ENCODE measurements at regions not wholly inside any gene's neighbourhood (a gene's known extent, or its start where the extent isn't known, plus 50 kb on each side); places are given as distances from the start of the nearest gene placed in this dataset.
A peak's percentile ranks its signal among the peaks of the same experiment; 100 is the strongest.

- intact Hi-C loops (cut with micrococcal nuclease; ENCODE audit: unreplicated experiment) (no loop called here), in situ Hi-C loops (cut with HindIII; ENCODE audit: extremely low pct_ligation_motif_present, low pct_unique_long_range_greater_than_20kb) (no loop called here)
- DNase-seq (ENCODE audit: low spot score), result peak; percentile 51
- BruUV-seq (replicated peaks), result TSS peak; percentile 60
- WGBS (ENCODE audit: low lambda C conversion rate), result 74% methylated on average over 61 of the region's 62 CpGs
- H3K4me2 ChIP-seq (ENCODE audit: low read depth, low read length), result peak overlapping the region; percentile 62
- no peaks in the 10 kb centered on the region for H3K27me3 ChIP-seq (ENCODE audit: control insufficient read depth in 1 of 2, insufficient read depth in 2 of 2, low read length in 2 of 2)
- H2AFZ ChIP-seq (ENCODE audit: low read length), result no peak overlapping the region
- no peak for ATAC-seq
- ChIA-PET CTCF (ENCODE audit: low intra/inter-chr PET ratio, low total read pairs) (no interaction called here), POLR2A (interaction anchor here (0.9 to 1.2 kb wide), 5 partner anchors 10 to 149 kb away, joined by 3 to 5 read pairs (median 3); partner anchors contain the start of gene AFDN)
- H3K4me1 ChIP-seq (ENCODE audit: insufficient read depth, low read length), result peaks cover 97% of the 10 kb centered on the region
- H3K27ac ChIP-seq (ENCODE audit: extremely low read length, insufficient read depth, low read length), result peak overlapping the region; percentile 96
- peaks cover 5% of the 10 kb centered on the region for H3K79me2 ChIP-seq (ENCODE audit: insufficient read depth, low read length)
- peak overlapping the region; percentile 88 for H3K9ac ChIP-seq (ENCODE audit: insufficient read depth, low read depth, low read length)
- peak overlapping the region; percentile 46 to 71 (median 64); a peak in 5 of 6 replicates for H3K4me3 ChIP-seq (replicated peaks in 1 of 3; ENCODE audit: insufficient read depth in 1 of 3, low read depth in 2 of 3, low read length in 3 of 3)
- no peaks in the 10 kb centered on the region for H4K20me1 ChIP-seq (ENCODE audit: insufficient read depth, low read length)
- no peaks in the 10 kb centered on the region for H3K36me3 ChIP-seq (replicated peaks in 1 of 2; ENCODE audit: control insufficient read depth in 1 of 2, insufficient read depth in 2 of 2, low read length in 2 of 2)
- no peak for FAIRE-seq
- H3K9me3 ChIP-seq (ENCODE audit: low read length), result no peaks in the 10 kb centered on the region
- TF ChIP-seq SMARCC2 (IDR thresholded peaks at IDR 0.05), result no peak
- TF ChIP-seq ADNP (CRISPR knock-in tag; IDR thresholded peaks at IDR 0.05), result no peak
- TF ChIP-seq ZNF513 (CRISPR knock-in tag; conservative IDR thresholded peaks at IDR 0.05), result no peak
- no peak for TF ChIP-seq NFE2L1 (CRISPR knock-in tag; IDR thresholded peaks at IDR 0.05; ENCODE audit: borderline replicate concordance)
- TF ChIP-seq ZNF33B (CRISPR knock-in tag; IDR thresholded peaks at IDR 0.05), result no peak
- TF ChIP-seq BCL6 (CRISPR knock-in tag; IDR thresholded peaks at IDR 0.05), result peak; percentile 95
- TF ChIP-seq MLX (CRISPR knock-in tag; IDR thresholded peaks at IDR 0.05), result no peak
- no peak for TF ChIP-seq POLR2G (IDR thresholded peaks at IDR 0.05; ENCODE audit: low read depth, low read length)
- no peak for TF ChIP-seq TFDP1 (CRISPR knock-in tag; IDR thresholded peaks at IDR 0.05; ENCODE audit: borderline replicate concordance)
- TF ChIP-seq ZNF570 (CRISPR knock-in tag; IDR thresholded peaks at IDR 0.05; ENCODE audit: borderline replicate concordance), result no peak
- TF ChIP-seq ZNF768 (CRISPR knock-in tag; IDR thresholded peaks at IDR 0.05), result 0 out of 2 replicates have a peak, but pooled peaks have one; percentile 32
- no peak for TF ChIP-seq ZMAT5 (CRISPR knock-in tag; IDR thresholded peaks at IDR 0.05; ENCODE audit: borderline replicate concordance, low read depth)
- no peak for TF ChIP-seq ZNF230 (CRISPR knock-in tag; IDR thresholded peaks at IDR 0.05)
- TF ChIP-seq ZBTB3 (CRISPR knock-in tag; IDR thresholded peaks at IDR 0.05; ENCODE audit: borderline replicate concordance, low read depth), result no peak
- TF ChIP-seq FOXO1 (CRISPR knock-in tag; IDR thresholded peaks at IDR 0.05), result no peak
- no peak; the same call in 1 of the 2 replicates for TF ChIP-seq ZNF317 (CRISPR knock-in tag; IDR thresholded peaks at IDR 0.05)
- TF ChIP-seq ZBTB33 (CRISPR knock-in tag; IDR thresholded peaks at IDR 0.05), result no peak
Observed at GRCh38 chr6:167678102-167679101, 148.3 kb upstream of the AFDN start.
